K562 (cell line): ENCODE measurements at regions not wholly inside any gene's neighbourhood (a gene's known extent, or its start where the extent isn't known, plus 50 kb on each side); places are given as distances from the start of the nearest gene placed in this dataset.

ENCODE experiments used
- ATF7 ChIP-seq: fragments of 450-650 bp; IDR thresholded peaks from 2 replicates; pipeline ENCODE4 v1.7.1; 2014; ENCODE audit warnings: mild to moderate bottlenecking, moderate library complexity
- BRD4 ChIP-seq: fragments of 200-600 bp; sonication (generic); IDR thresholded peaks from 2 replicates; pipeline ENCODE4 v1.6.1; 2017; ENCODE audit warnings: inconsistent platforms
- KDM4B ChIP-seq, 2 experiments: fragments of 450-650 bp in 1 of 2; sonication (generic) in 1 of 2; IDR thresholded peaks; 2 replicates each; pipeline ENCODE4 v1.6.1; 2016 to 2017; ENCODE audit warnings: borderline replicate concordance in 2 of 2, antibody characterized with exemption in 1 of 2, low read depth in 1 of 2, mild to moderate bottlenecking in 1 of 2
- KLF10 ChIP-seq: fragments of 250-450 bp; sonication (Bioruptor Pico); IDR thresholded peaks from 2 replicates; pipeline ENCODE4 v1.6.1; 2021; ENCODE audit warnings: matching md5 sums
- MCM7 ChIP-seq, 2 experiments: fragments of 450-650 bp; IDR thresholded peaks; 2 replicates each; pipeline ENCODE4 v1.6.1; 2016 to 2018
- MEF2A ChIP-seq: IDR thresholded peaks from 2 replicates; pipeline ENCODE4 v1.6.1; 2011; ENCODE audit warnings: low read depth, mild to moderate bottlenecking, low read length, moderate library complexity; ENCODE audit not compliant: control insufficient read depth
- PURB ChIP-seq: sonication (generic); formaldehyde crosslinking; IDR thresholded peaks from 2 replicates; pipeline ENCODE4 v1.9.0; 2021; ENCODE audit warnings: low read depth, mild to moderate bottlenecking, missing genetic modification reagents
- SMARCA4 ChIP-seq: fragments of 450-650 bp; IDR thresholded peaks from 2 replicates; pipeline ENCODE4 v1.6.1; 2016
- TF ChIP-seq, protein P1 (sequence below): IDR thresholded peaks from 3 replicates; pipeline ENCODE4 v1.6.1; 2011; ENCODE audit warnings: borderline replicate concordance, mild to moderate bottlenecking, moderate library complexity; ENCODE audit not compliant: insufficient read length; ENCODE audit errors: extremely low read depth
- TF ChIP-seq, protein P2 (sequence below), 2 experiments: IDR thresholded peaks in 1 of 2; conservative IDR thresholded peaks in 1 of 2; 2 replicates each; pipeline ENCODE4 v1.6.1; 2016; ENCODE audit warnings: low read depth in 2 of 2, mild to moderate bottlenecking in 1 of 2, missing compliant biosample characterization in 1 of 2, missing genetic modification characterization in 1 of 2, moderate library complexity in 1 of 2

DNA sequence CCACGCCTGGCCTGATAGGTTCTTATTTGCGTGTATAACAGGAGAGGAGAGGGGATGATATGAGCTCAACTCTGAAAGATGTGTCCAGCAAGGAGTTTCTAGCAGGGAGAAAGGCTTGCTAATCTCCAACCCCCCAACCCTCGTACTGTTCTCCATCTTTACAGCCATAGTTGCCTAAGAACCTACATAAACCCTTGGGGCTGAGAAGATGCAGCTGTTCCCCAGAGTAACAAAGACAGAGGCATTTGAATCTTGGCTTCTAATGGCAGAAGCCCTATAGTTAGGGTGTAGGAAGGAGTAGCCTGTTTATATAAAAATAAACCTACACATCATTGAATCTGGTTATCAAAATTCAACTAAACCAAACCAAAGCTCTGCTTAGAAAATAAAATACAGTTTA is 631.4 kb upstream of the SLC35B3 start (continued):
- TF ChIP-seq, protein P1, sequence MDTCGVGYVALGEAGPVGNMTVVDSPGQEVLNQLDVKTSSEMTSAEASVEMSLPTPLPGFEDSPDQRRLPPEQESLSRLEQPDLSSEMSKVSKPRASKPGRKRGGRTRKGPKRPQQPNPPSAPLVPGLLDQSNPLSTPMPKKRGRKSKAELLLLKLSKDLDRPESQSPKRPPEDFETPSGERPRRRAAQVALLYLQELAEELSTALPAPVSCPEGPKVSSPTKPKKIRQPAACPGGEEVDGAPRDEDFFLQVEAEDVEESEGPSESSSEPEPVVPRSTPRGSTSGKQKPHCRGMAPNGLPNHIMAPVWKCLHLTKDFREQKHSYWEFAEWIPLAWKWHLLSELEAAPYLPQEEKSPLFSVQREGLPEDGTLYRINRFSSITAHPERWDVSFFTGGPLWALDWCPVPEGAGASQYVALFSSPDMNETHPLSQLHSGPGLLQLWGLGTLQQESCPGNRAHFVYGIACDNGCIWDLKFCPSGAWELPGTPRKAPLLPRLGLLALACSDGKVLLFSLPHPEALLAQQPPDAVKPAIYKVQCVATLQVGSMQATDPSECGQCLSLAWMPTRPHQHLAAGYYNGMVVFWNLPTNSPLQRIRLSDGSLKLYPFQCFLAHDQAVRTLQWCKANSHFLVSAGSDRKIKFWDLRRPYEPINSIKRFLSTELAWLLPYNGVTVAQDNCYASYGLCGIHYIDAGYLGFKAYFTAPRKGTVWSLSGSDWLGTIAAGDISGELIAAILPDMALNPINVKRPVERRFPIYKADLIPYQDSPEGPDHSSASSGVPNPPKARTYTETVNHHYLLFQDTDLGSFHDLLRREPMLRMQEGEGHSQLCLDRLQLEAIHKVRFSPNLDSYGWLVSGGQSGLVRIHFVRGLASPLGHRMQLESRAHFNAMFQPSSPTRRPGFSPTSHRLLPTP: no peak
- TF ChIP-seq MCM7 (IDR thresholded peaks at IDR 0.05): no peak
- no peak for TF ChIP-seq ATF7
- TF ChIP-seq PURB (CRISPR knock-in tag): no peak
- TF ChIP-seq KDM4B (IDR thresholded peaks at IDR 0.05; ENCODE audit: borderline replicate concordance in 2 of 2, low read depth in 1 of 2): no peak
- TF ChIP-seq, protein P2, sequence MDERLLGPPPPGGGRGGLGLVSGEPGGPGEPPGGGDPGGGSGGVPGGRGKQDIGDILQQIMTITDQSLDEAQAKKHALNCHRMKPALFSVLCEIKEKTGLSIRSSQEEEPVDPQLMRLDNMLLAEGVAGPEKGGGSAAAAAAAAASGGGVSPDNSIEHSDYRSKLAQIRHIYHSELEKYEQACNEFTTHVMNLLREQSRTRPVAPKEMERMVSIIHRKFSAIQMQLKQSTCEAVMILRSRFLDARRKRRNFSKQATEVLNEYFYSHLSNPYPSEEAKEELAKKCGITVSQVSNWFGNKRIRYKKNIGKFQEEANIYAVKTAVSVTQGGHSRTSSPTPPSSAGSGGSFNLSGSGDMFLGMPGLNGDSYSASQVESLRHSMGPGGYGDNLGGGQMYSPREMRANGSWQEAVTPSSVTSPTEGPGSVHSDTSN (CRISPR knock-in tag; IDR thresholded peaks at IDR 0.05; ENCODE audit: low read depth): no peak
- TF ChIP-seq, protein P2 (tag; conservative IDR thresholded peaks at IDR 0.05; ENCODE audit: low read depth): no peak
- TF ChIP-seq BRD4: no peak
- TF ChIP-seq KLF10 (CRISPR knock-in tag): no peak
- no peak for TF ChIP-seq SMARCA4
- no peak for TF ChIP-seq MEF2A
